ENCODE measurements at regions not wholly inside any gene's neighbourhood (a gene's known extent, or its start where the extent isn't known, plus 50 kb on each side); places are given as distances from the start of the nearest gene placed in this dataset.

DNA sequence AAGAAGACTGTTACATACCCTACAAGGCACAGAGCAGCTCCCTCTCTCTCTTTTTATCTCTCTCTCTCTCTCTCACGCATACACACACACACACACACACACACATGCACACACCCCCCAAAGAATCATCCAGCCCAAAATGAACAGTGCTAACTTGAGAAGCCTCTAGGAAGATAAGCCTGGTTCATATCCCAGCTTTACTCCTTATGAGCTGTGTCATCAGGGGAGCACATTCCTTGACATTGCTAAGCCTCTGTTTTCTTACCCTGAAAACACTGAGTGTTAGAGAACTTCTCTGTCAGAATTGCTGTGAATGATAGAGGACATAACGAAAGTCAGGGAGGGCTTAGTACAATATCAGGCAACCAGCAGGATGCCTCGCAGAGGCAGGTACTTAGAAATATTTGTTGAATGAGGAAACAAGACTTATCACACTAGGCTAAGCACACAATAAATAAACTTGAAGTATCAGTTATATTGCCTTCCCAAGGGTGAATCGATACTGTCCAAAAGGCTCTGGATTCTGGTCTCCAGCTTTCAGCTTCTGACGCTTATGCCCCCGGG, 725.6 kb upstream of the ID2 start:
- no peak for DNase-seq

DNA sequence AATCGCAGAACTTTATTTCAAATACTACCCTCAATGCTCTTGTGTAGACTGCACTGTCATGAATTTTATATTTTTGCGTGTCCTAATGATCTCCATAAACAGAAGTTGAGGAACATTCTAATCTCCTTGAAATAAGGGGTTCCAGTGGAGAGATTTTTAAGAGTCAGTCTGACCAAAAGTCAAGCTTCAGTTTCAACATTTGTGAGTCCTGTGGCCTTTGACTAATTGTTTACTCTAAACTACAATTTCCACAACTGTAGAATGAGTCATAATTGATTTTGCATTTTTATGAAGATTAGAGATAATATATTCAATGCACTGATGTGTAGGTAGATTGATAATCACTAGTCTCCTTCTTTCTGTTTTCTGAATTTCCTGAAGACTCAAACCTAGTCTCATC, 720.3 kb upstream of the ID2 start:
- no peak for DNase-seq

DNA sequence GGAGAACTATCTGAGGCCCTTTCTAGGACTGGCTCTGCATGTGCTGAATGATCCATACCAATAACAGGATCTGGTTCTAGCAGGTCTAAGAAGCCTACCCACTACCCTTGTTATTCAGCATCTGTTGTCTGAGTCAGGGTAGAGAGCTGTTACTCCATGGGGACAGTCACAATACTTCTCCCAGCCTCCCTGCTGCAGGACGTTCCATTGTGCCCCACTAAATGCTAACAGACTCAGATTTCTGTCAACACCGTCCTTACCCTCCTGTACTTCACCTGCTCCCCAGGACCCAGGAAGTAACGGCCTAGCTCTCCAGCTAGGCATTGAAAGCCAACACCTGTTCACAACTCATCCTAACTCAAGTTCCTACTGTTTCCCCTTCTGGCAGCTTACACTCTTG, 719.7 kb upstream of the ID2 start:
- DNase-seq = no peak

DNA sequence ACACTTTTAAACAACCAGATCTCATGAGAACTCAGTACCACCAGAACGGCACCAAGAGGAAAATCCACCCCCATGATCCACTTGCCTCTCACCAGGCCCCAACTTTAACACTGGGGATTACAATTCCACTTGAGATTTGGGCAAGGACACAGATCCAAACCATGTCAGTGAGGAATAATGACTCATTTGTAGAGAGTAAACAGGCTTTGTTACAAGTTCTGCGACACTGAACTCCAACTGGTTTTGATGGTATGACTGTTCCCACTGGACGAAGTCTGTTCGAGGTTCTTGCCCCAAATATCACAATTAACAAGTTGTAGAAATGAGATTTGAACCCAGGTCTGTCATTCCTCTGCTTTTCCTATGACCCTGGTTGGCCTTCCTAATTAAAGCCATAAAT, 718.1 kb upstream of the ID2 start:
- no peak for DNase-seq

DNA sequence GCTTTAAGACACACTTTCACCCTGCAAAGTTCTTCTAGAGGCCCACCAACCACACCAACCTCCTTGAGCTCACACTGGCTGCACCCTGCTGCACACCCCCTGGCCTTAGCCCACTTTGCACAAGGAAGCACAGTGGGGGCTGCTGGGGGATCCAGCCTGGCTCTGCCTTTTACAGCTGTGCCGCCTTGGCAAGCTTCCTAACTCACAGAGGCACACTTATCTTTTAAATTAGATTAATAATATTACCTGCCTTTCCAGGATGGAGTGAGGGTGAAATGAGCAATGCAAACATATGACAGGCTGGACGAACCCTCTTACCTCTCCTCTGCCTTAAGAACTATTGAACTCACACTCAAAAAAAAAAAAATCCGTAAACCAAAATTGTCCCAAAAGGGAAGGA, 715.8 kb upstream of the ID2 start:
- no peak for DNase-seq

DNA sequence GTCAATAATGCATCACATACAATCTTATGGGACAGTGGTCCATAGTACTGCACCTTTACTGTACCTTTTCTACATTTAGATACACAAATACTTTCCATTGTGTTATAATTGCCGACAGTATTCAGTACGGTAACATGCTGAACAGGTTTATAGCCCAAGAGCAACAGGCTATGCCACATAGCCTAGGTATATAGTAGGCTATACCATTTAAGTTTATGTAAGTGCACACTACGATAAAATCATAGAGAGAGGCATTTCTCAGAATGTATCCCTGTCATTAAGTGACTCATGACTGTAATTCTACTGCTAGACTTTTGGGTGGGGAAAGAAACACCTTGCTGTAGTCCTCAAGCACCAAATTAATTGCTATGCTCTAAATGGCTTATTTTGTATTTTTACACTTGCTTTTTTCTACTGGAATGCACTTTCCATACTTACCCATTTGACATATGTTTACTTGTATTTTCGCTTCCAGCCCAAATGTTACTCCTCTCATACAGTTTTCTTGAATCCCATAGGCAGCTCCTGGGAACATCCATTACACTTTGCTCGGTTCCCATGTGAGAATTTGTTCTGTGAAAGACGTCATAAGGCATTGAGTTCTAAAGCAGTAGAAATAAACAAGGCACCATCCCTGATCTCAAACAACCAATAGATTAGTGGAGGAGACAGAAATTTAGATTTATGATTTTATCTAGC, 714.0 kb upstream of the ID2 start:
- DNase-seq = no peak

DNA sequence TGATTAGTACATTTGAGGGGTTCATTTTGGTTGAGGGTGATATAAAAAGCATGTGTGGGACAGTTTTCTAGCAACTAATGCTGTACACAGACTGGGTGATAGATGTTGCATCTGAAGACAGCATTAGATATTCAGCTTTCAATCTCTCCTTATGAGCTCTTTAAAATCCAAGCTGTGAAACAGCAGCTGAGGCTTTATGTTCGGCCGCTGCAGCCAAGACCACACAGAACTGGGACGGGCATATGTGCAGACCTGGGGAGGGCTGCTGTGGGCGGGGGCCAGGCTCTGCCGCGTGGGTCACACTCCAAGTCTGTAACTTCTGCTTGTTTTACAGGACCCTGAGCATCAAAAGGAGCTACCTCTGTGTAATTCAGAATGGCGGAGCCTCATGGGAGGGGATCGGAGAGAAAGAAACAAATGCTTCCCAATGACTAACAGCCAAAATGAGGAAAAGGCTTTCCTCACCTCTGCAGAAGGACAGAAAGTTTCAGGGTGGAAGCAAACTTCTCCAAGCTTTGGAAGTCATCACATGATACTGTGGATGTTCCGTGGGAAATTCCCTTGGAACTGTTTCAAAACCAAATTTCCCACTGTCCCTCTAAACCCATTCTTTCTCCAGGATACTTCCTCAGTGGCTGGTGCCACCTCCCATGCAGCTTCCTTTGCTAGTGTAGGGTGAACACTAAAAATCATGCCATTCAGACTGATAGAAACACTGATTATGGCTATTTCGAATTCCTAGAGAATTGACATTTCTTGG, 711.9 kb upstream of the ID2 start:
- DNase-seq = no peak

DNA sequence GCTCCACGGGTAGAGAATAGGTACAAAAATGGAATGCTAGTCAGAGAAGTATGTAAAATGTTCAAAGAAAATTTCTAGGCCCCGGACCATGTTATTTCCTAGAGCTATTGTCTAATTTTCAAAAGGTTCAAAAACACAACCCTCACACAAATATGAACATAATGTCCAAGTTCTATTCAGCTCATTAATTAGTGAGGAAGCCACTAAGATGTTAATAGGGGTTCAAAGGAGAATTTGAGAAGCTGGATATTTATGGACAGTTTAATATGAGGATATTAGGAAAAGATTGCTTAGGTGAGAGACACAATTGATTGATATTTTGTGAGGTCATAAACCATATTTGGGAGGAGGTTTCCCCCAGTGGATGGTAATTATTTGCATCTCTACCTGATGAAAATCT, 710.6 kb upstream of the ID2 start:
- no peak for DNase-seq

DNA sequence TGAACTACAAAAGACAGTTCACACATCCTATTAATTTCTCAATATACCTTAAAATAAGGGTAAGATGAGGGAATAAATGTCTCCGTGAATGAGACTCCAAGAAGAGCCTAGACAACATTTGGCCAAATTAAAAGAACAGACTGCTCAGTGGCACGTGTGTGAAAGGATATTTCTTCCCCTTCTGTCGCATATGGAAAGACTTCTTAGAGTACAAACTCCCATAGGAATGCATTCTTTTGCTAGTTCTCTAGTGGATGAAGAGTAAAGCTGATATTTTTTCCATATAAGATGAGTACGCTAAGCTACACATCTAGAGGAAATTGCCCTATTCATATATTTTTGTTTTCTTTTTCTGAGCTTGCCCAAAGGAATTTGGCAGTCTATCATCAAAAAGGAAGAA, 710.0 kb upstream of the ID2 start:
- no peak for DNase-seq

DNA sequence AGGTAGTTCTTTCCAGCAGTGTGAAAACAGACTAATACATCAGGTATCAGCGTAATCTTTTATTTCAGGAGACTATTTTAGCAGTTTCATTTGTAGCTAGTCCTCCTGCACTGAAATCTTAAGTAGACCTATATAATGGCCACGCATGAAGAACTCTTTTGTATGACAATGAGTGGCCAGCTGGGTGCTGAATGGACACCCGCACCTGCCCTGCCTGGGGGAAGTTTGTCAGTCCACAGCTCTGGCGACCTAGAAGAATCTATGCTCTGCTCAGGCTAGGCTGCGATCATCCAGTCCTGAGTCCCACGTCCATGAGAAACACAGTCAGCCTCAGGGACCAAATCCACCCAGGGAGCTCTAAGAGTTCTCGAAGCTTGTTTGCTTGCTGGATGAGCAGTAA, 709.2 kb upstream of the ID2 start:
- no peak for DNase-seq

DNA sequence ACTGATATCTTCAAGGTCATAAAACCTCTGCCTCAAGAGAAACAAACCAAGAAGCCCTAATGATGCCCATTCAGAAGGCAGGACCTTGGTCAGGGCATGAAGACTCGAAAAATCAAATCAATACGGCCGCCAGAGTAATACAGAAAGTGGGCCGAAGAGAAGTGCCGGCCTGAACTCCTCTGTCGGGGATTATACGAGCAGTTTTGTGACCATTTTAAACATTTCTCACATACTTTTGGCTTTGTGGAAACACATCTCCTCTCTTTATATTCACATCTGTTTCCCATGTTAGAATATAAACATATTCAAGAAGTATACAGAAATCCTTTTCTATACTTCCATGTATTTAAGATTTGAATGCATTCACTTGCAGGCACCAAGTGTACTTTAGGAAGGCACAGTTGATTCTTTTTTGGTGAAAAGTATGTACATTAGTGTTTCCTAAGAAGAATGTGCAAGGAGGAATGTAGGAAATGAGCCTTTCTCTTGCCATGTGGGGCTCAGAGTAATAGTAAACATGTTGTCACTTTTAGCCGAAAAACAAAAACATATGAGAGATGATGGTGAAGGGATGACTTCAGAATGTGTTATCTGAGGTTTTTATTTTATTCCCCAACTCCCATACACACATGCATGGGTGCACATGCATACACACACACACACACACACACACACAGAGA, 707.9 kb upstream of the ID2 start:
- DNase-seq = no peak

DNA sequence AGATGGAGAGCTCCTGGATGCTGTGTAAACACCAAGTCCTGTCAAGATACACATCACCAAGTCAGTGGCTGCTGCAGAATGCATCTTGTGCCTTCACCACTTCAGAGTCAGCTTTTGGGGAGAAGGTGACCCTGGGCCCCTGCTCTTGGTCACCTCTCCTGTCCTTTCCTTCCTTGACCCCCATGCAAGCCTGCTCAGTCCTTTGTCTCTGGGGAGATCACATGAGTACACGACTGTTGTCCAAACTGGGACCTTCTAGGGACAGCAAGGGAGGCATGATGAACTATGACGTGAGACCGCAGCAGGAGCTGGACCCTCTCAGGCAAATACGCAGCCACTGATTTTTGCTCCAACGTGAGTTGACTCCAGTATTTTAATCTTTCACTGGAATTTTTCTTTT, 706.9 kb upstream of the ID2 start:
- no peak for DNase-seq

DNA sequence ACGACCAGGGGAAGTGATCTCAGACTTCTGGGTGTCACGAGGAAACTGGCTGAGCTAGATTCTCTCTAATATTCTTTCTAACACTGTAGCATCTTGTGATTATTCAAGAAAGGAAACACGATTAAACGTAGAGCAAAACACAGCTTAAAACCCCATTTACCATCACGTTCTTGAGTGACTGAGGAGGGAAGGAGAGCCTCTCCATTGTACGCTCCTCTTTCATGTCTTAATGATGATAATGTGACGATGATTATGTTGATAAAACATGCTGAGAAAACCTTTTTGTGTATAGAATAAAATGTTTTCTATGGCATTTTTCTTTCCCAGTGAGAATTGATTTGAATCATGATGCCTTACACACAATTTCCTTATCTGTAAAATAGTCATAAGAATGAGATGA, 705.6 kb upstream of the ID2 start:
- no peak for DNase-seq

DNA sequence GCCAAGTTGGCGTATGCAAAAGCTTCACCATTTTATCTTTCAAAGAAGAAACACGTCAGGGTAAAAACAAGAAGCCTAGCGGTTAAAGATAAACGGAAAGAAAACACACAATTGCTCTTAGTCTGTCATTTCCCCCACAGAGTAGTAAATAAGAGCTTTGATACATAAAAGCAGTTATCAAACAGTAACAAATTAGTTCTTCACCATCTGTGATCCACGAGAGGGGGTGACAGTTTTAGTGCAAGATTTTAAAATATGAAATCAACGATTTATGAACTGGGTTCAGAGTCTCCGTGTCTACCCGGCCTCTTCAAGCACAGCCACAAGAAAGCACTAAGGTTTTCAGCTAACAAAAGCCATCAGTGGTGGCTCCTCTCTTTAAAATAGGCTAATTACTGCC, 703.9 kb upstream of the ID2 start:
- no peak for DNase-seq

DNA sequence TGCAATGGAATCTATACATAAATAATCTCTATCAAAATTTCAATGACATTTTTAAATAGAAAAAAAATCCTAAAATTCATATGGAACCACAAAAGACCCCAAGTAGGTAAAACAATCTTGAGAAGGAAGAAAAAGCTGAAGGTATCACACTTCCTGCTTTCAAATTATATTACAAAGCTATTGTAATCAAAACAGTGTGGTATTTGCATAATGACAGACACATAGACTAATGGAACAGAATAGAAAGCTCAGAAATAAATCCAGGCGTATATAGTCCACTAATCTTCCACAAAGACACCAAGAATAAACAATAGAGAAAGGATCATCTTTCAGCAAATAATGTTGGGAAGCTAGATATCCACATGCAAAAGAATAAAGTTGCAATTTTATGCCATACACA, 699.8 kb upstream of the ID2 start:
- no peak for DNase-seq

DNA sequence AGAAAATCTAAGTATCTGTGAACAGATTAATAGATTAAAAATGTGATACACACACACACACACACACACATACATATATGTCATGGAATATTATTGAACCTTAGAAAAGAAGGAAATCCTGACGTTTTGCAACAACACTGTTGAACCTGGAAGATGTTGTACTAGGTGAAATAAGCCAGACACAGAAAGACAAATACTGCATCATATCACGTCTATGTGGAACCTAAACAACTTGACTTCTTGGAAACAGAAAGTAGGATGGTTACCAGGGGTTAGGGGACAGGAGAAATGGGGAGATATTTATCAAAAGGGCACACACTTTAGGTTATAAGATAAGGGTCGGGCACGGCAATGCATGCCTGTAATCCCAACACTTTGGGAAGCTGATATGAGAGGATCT, 698.4 kb upstream of the ID2 start:
- DNase-seq = no peak

DNA sequence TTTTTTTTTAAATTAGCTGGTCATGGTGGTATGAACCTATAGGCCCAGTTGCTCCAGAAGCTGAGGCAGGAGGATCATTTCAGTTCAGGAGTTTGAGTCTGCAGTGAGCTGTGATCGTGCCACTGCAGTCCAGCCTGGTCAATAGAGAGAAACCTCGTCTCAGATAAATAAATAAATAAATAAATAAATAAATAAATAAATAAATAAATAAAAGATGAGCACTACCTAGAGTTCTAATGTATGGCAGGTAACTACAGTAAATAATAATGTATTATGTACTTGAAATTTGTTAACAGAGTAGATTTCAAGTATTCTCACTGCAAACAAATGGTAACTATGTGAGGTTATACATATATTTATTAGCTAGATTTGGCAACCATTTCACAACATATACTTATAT, 697.9 kb upstream of the ID2 start:
- no peak for DNase-seq

DNA sequence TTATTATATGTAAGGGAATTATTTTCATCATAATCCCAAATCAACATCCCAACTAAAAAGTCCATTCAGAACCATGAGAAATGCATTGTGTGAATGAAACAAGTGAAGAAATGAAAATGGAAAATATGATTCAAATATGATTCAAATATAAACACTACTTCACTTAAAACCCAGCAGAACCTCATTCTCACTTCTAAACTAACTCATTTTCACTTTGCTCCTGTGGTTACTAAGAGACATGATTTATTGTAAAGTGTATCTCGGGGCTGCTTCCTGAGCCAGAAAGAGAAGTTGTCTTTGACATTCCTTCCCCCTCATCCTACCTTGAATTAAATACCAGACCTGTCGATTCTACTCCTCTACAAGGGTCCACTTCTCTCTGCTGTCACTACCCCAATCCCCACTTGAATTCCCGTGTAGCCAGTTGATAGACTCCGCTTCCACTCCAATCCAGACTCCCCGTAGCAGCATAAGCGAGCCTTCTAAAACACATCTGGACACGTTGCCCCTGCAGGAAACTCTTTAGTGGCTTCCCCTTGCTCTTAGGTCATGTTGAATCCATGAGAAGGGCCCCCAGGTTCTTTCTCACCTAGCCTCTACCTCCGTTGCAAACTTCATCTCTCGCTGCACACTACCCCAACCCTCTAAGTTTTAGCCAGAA, 697.0 kb upstream of the ID2 start:
- no peak for DNase-seq

DNA sequence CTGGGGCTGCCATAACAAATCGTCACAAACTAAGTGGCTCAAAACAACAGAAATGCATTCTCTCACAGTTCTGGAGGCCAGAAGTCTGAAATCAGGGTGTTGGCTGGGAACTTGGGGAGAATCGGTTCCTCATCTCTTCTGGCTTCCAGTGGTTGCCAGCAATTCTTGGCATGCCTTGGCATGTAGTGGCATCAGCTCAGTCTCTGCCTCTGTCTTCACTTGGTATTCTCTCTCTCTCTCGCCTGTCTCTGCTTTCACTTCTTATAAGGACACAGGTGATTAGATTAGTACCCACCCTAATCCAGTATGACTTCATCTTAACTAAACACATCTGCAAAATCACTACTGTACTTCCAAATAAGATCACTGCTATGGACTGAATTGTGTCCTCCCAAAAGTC, 695.4 kb upstream of the ID2 start:
- no peak for DNase-seq

DNA sequence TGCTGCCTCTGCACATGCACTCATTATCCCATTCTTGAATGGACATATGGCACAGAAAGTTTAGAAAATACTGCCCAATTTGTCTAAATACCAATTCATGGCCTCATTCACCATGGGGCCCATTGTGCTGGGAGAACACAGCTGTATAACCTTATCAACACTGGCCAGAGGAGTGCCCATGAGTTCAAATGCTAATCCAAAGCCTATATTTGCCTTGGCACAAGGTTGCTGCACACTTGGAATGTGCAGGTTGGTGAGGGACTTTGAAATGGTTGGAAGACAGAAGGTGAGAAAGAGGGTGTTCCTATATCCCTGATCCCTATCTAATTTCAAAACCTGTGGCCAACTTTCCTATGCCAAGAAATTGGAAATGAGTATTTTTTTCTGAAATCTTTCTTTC, 693.9 kb upstream of the ID2 start:
- no peak for DNase-seq

DNA sequence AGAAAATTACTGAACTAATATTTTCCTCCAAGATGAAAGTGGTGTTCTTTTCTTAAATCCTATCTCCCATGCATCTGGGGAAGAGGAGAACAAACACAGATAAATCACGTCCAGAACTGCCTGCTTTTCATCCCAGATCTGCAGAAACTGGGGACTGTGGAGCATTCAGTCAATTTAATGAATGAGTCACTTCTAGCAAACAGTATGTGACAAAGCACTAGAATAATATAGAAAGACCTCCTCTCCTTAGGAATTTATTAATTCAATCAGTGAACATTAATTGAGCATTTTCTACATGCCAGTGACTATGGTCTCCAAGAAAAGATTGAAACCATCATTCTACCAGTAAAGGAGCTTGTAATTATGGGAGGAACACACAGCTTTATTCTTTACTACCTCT, 693.4 kb upstream of the ID2 start:
- no peak for DNase-seq

DNA sequence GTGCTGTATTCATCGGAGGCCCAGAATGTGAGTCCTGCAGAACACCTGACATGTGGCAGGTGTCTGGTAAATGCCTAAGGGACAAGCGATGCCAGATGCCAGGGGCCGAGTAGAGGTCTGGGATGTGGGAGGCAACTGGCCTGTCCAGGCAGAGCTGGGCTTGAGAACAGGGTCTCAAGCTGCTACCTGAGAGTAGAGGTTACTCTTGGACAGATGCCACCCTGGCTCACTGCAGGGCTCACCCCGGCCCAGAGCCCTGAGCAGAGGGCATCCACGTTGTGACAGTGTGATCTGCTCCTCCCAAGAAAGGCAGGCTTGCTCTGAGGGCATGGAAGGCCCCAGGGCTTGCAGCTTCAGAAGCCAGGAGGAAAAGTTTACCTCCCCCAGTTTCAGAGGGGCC, 692.0 kb upstream of the ID2 start:
- DNase-seq = no peak
